ENCODE measurements at regions not wholly inside any gene's neighbourhood (a gene's known extent, or its start where the extent isn't known, plus 50 kb on each side); places are given as distances from the start of the nearest gene placed in this dataset.

DNA sequence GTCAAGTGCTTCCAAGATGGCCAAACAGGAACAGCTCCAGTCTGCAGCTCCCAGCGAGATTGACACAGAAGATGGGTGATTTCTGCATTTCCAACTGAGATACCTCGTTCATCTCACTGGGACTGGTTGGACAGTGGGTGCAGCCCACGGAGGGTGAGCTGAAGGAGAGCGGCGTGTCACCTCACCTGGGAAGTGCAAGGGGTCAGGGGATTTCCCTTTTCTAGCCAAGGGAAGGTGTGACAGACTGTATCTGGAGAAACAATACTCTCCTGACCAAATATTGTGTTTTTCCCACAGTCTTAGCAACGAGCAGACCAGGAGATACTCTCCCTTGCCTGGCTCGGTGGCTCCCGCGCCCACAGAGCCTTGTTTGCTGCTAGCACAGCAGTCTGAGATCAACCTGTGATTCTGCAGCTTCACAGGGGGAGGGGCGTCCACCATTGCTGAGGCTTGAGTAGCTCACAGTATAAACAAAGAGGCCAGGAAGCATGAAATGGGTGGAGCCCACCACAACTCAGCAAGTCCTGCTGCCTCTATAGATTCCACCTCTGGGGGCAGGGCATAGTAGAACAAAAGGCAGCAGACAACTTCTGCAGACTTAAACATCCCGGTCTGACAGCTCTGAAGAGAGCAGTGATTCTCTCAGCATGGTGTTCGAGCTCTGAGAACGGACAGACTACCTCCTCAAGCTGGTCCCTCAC lies 293.5 kb upstream of the SUCLG2 start:
- no peak overlapping the region for H2AK5ac ChIP-seq (ENCODE audit: low read depth, low read length)
- no peak overlapping the region for H3K4me3 ChIP-seq (ENCODE audit: extremely low read depth in 1 of 4, insufficient read depth in 2 of 4, low read depth in 3 of 4, low read length in 4 of 4)
- TF ChIP-seq POLR2A (IDR thresholded peaks at IDR 0.05; ENCODE audit: control extremely low read depth in 1 of 2, low read depth in 2 of 2, low read length in 2 of 2) = 0 out of 3 replicates have a peak, but pooled peaks of 1 of the 2 experiments have one; percentile 28
- peak; percentile 50 for TF ChIP-seq ASH2L (IDR thresholded peaks at IDR 0.05; ENCODE audit: low read length)
- peak; percentile 48; the same call in 1 of the 2 replicates for TF ChIP-seq YY1 (IDR thresholded peaks at IDR 0.05; ENCODE audit: low read depth, low read length)
- no peak for TF ChIP-seq HDAC2 (IDR thresholded peaks at IDR 0.05; ENCODE audit: borderline replicate concordance in 1 of 2, low read depth in 2 of 2, low read length in 2 of 2)
- TF ChIP-seq CTBP2 (IDR thresholded peaks at IDR 0.05; ENCODE audit: borderline replicate concordance, insufficient read depth, insufficient read length, low read length) = no peak
- TF ChIP-seq TAF1 (IDR thresholded peaks at IDR 0.05; ENCODE audit: low read depth, low read length) = 0 out of 2 replicates have a peak, but pooled peaks have one; percentile 13
- TF ChIP-seq RNF2 (IDR thresholded peaks at IDR 0.05; ENCODE audit: borderline replicate concordance, low read depth, low read length, missing control alignments, poor library complexity, severe bottlenecking) = no peak
- no peak for TF ChIP-seq SP4 (IDR thresholded peaks at IDR 0.05; ENCODE audit: low read length)
- no peak for TF ChIP-seq SP2 (IDR thresholded peaks at IDR 0.05; ENCODE audit: low read length)
- TF ChIP-seq SRF (IDR thresholded peaks at IDR 0.05; ENCODE audit: low read depth, low read length) = no peak
- no peak overlapping the region for H4K8ac ChIP-seq (ENCODE audit: extremely low read depth, insufficient read depth, low read length)
- no peaks in the 10 kb centered on the region for H3K9me3 ChIP-seq (ENCODE audit: insufficient read depth in 2 of 2, low read depth in 1 of 2, low read length in 1 of 2)
- no peak overlapping the region; the same call in 1 of the 2 replicates for H2BK15ac ChIP-seq (ENCODE audit: low read length)
- FAIRE-seq (no peak), DNase-seq (ENCODE audit: low read depth in 1 of 2, low spot score in 2 of 2) (peak; percentile 23 to 48)
- H4K5ac ChIP-seq (ENCODE audit: insufficient read length, low read depth, low read length) = peak overlapping the region; percentile 44
- H2BK120ac ChIP-seq (replicated peaks; ENCODE audit: low read depth, low read length) = peak overlapping the region; percentile 95
- H2BK5ac ChIP-seq (ENCODE audit: low read depth, low read length) = no peak overlapping the region; the same call in 1 of the 2 replicates
- 72% methylated on average over 13 of the region's 13 CpGs; no CpG with 5 or more reads in 1 of the 2 experiments for WGBS, 2 experiments (ENCODE audit: extremely low coverage in 1 of 2, insufficient coverage in 1 of 2, insufficient read length in 1 of 2, insufficient replicate concordance in 2 of 2, low coverage in 1 of 2, low lambda C conversion rate in 2 of 2, missing lambda C conversion rate in 1 of 2)
- no peaks in the 10 kb centered on the region for H3K79me1 ChIP-seq (ENCODE audit: low read depth, low read length)
- H4K20me1 ChIP-seq (replicated peaks in 1 of 2; ENCODE audit: control insufficient read depth in 1 of 2, insufficient read depth in 2 of 2, low read length in 2 of 2) = no peaks in the 10 kb centered on the region
- peak overlapping the region; percentile 97 for H2AFZ ChIP-seq (ENCODE audit: low read length)
- no peaks in the 10 kb centered on the region for H3K79me2 ChIP-seq (ENCODE audit: control insufficient read depth in 1 of 2, insufficient read depth in 2 of 2, low read length in 2 of 2)
- peak overlapping the region; percentile 55 for H4K91ac ChIP-seq (replicated peaks; ENCODE audit: insufficient read length, low read length)
- peak overlapping the region in 1 of 4 experiments; percentile 29; a peak in 2 of 7 replicates for H3K9ac ChIP-seq (replicated peaks in 1 of 4; ENCODE audit: extremely low read depth in 1 of 4, low read depth in 3 of 4, low read length in 3 of 4)
- H3K23ac ChIP-seq (ENCODE audit: insufficient read length) = no peak overlapping the region
- no peaks in the 10 kb centered on the region for H3K23me2 ChIP-seq (ENCODE audit: low read depth, low read length)
- CTCF ChIA-PET (ENCODE audit: partially characterized antibody) = interaction anchor here (1.0 to 1.6 kb wide), 5 partner anchors 9 to 59 kb away, joined by 3 to 6 read pairs (median 3); no protein-coding TSS in a partner anchor
- H3K27me3 ChIP-seq (replicated peaks in 1 of 4; ENCODE audit: control insufficient read depth in 3 of 4, extremely low read depth in 1 of 4, insufficient read depth in 3 of 4, low read length in 3 of 4) = no peaks in the 10 kb centered on the region
- no peak overlapping the region; the same call in 1 of the 2 replicates for H2BK12ac ChIP-seq (ENCODE audit: low read depth, low read length)
- H3K4ac ChIP-seq (replicated peaks; ENCODE audit: insufficient read length, low read depth, low read length) = no peak overlapping the region
- H2BK20ac ChIP-seq (ENCODE audit: low read length) = no peak overlapping the region
- no peak overlapping the region for H3K56ac ChIP-seq (replicated peaks; ENCODE audit: insufficient read length, low read depth, low read length)
- peak overlapping the region; percentile 41 to 53; a peak in 2 of 4 replicates for H3K4me2 ChIP-seq (ENCODE audit: insufficient read depth in 1 of 2, low read depth in 2 of 2, low read length in 2 of 2)
- no peak overlapping the region for H3K27ac ChIP-seq (ENCODE audit: low read depth, low read length)
- H3K36me3 ChIP-seq (ENCODE audit: control insufficient read depth in 2 of 4, insufficient read depth in 4 of 4, low read length in 3 of 4) = no peaks in the 10 kb centered on the region
- H3K18ac ChIP-seq (ENCODE audit: extremely low read depth, low read length) = no peak overlapping the region
- H3K4me1 ChIP-seq (replicated peaks in 1 of 4; ENCODE audit: control insufficient read depth in 3 of 4, insufficient read depth in 4 of 4, low read length in 3 of 4) = peaks cover 0 to 6% (median 4%) of the 10 kb centered on the region in 4 experiments; a peak in 6 of 7 replicates
- peak overlapping the region; percentile 81 for H3K14ac ChIP-seq (ENCODE audit: insufficient read length)
- POLR2A ChIA-PET (ENCODE audit: partially characterized antibody) = no interaction called here
